ENCODE measurements at regions not wholly inside any gene's neighbourhood (a gene's known extent, or its start where the extent isn't known, plus 50 kb on each side); places are given as distances from the start of the nearest gene placed in this dataset.

GRCh38 chr12:58433959-58434358, 486.3 kb downstream of the LRIG3 start:
- TF ChIP-seq, protein P1, sequence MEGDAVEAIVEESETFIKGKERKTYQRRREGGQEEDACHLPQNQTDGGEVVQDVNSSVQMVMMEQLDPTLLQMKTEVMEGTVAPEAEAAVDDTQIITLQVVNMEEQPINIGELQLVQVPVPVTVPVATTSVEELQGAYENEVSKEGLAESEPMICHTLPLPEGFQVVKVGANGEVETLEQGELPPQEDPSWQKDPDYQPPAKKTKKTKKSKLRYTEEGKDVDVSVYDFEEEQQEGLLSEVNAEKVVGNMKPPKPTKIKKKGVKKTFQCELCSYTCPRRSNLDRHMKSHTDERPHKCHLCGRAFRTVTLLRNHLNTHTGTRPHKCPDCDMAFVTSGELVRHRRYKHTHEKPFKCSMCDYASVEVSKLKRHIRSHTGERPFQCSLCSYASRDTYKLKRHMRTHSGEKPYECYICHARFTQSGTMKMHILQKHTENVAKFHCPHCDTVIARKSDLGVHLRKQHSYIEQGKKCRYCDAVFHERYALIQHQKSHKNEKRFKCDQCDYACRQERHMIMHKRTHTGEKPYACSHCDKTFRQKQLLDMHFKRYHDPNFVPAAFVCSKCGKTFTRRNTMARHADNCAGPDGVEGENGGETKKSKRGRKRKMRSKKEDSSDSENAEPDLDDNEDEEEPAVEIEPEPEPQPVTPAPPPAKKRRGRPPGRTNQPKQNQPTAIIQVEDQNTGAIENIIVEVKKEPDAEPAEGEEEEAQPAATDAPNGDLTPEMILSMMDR (IDR thresholded peaks at IDR 0.05; ENCODE audit: low read depth, low read length): no peak
- DNase-seq (ENCODE audit: low read depth in 2 of 2): peak in 1 of 2 donors; percentile 17
- H3K4me3 ChIP-seq (replicated peaks in 1 of 2; ENCODE audit: low read depth in 2 of 2, low read length in 2 of 2): no peak overlapping the region

GRCh38 chr12:58434726-58435125, 485.6 kb downstream of the LRIG3 start:
- TF ChIP-seq, protein P1 (IDR thresholded peaks at IDR 0.05; ENCODE audit: low read depth, low read length): no peak
- DNase-seq (ENCODE audit: low read depth in 2 of 2): no peak
- no peak overlapping the region for H3K4me3 ChIP-seq (replicated peaks in 1 of 2; ENCODE audit: low read depth in 2 of 2, low read length in 2 of 2)

DNA sequence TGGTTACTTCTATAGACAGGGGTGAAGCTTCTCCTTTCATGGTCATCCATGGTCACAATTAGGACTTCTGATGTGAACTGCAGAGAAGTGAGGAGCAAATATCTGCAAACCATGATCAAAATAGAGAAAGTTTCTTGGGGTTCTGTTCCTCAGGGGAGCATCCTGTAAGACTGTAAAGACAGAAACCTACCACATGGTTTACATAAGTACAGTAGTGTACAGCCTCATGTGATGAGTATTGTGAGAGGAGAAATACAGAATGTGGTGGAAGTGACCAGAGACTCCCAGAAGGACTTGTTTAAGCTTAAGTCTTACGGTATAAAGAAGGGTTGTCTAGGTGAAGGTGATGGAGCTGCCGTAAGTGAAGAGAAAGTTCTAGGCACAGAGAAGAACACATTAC, 484.7 kb downstream of the LRIG3 start:
- TF ChIP-seq, protein P1 (IDR thresholded peaks at IDR 0.05; ENCODE audit: low read depth, low read length): no peak
- no peak overlapping the region for H3K4me3 ChIP-seq (replicated peaks in 1 of 2; ENCODE audit: low read depth in 2 of 2, low read length in 2 of 2)
- no peak for DNase-seq (ENCODE audit: low read depth in 2 of 2)

GRCh38 chr12:58441483-58441882, 478.8 kb downstream of the LRIG3 start:
- no peak for DNase-seq (ENCODE audit: low read depth in 2 of 2)
- no peak overlapping the region for H3K4me3 ChIP-seq (replicated peaks in 1 of 2; ENCODE audit: low read depth in 2 of 2, low read length in 2 of 2)
- TF ChIP-seq, protein P1 (IDR thresholded peaks at IDR 0.05; ENCODE audit: low read depth, low read length): no peak

- TF ChIP-seq, protein P1 (IDR thresholded peaks at IDR 0.05; ENCODE audit: low read depth, low read length): peak; percentile 71
- peak; percentile 51 to 63 for DNase-seq (ENCODE audit: low read depth in 2 of 2)
- H3K4me3 ChIP-seq (replicated peaks in 1 of 2; ENCODE audit: low read depth in 2 of 2, low read length in 2 of 2): no peak overlapping the region
Measured at GRCh38 chr12:58443273-58443980, 476.9 kb downstream of the LRIG3 start.

DNA sequence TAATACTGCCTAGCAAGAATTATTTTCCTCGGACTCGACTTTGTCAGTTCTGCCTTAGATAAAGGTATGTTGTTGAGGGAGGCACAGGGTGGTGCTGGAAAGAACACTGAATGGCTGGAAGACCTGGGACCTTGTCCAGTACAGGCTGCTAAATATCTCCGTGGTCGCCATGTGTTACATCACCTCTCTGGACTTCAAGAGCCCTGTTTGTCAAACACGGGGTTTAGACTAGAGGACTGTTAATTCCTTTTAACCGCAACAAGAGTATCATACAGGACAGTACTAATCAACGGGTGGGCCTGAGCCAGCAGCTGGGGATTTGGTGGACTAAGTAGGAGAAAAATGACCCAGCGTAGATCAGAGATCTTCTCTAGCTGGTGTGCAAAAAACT, 476.3 kb downstream of the LRIG3 start:
- DNase-seq (ENCODE audit: low read depth in 2 of 2): peak; percentile 47 to 64
- no peak overlapping the region for H3K4me3 ChIP-seq (replicated peaks in 1 of 2; ENCODE audit: low read depth in 2 of 2, low read length in 2 of 2)
- TF ChIP-seq, protein P1 (IDR thresholded peaks at IDR 0.05; ENCODE audit: low read depth, low read length): no peak

Data from cardiac fibroblast (primary cell).